Medulla oblongata (tissue), 1 donor: ENCODE measurements at regions not wholly inside any gene's neighbourhood (a gene's known extent, or its start where the extent isn't known, plus 50 kb on each side); places are given as distances from the start of the nearest gene placed in this dataset.
A peak's percentile ranks its signal among the peaks of the same experiment; 100 is the strongest.

Experiments
- DNase-seq: peaks from one replicate; pipeline ENCODE4 v3.0.0-alpha.2; 2015; ENCODE audit errors: extremely low spot score

DNA sequence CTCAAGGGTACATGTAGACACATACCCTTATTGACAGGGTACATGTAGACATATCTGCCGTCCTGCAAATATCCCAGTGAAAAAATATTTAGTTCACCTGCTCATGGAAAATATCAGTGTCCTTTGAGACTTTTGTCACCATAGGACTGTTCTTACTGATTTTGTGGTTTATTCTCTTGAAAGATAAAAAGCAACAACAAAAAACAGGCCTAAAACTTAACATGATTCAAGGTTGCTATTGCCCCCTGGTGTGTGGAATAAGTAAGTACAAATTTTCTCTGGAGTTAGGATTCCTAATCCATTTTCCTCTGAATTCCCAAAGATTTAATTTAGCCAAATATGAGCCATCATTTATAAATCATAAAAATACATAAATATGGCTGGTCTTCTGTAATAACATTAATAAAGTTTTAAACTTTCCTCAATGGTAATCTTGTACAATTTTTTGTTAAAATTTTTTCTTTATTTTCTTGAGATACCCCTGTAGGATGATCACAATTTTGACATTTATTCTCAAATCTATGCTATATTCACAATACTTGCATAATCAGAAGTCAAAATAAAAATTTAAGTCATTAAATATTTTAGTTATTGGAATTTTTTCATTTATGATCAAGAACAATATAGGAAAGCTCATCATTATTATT, 741.4 kb upstream of the POT1 start:
- DNase-seq, result peak; percentile 32

DNA sequence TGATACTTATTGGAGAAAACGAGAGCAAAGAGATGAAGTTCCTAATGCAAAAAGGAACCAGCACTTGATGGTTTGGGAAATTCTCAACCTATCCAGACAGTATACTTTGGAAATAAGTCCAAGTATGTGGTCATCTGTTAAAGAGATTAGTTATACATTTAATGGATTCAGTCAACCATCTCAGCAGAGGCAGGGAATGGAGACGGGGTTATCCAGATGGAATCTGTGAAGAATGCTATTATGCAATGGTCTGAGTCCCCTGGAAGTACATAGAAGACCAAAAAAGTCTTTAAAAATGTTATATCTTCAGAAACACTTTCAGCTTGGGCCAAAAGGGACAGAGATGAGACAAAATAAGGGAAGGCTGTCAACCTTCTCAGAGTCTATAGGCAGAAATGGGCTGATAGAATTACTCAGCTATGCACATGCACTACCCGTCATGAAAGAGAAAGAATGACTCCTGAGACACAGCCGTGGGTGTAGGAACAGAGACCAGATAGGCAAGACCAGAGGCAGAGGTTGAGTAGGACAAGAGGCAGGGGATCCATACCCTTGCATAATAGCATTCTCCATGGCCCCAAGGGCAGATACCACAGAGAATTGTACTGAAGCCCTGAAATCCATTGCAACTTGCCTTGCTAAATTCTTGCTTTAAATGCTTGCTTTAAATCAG, 738.8 kb upstream of the POT1 start:
- no peak for DNase-seq

DNA sequence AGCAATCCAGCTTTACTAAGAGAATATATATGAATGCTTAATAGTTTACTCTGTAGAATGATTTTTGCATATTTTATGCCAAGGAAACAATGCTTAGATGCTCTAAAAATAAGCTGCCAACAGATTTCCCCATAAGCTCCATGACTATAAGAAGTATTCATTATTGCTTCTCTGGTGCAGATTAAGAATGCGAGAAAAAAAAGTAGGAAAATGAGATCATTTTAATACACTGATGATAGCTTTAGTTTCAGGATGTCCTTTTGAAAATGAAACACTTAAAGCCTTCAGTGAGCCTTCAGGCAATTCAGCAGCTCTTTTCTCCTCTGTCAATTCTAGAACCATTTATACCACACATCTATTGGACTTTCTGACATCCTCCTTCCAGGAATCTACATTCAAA, 735.0 kb upstream of the POT1 start:
- no peak for DNase-seq

DNA sequence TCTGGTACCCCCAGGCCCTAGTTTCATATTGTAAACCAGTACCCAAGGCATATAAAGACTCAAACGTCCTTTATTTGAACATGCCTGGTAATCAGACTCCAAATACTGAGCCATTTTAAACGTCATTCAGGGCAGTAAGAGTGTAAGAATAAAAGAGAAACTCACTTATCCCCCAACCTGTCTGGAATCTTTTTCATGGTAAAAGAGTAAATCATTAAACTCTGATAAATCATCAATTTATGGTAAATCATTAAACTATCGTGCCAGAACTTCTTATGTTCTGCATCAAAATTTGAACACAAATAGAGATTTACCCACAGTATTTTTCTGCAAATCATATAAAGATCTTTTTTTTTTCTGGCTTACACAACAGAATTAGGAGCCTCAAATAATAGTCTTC, 734.3 kb upstream of the POT1 start:
- no peak for DNase-seq

DNA sequence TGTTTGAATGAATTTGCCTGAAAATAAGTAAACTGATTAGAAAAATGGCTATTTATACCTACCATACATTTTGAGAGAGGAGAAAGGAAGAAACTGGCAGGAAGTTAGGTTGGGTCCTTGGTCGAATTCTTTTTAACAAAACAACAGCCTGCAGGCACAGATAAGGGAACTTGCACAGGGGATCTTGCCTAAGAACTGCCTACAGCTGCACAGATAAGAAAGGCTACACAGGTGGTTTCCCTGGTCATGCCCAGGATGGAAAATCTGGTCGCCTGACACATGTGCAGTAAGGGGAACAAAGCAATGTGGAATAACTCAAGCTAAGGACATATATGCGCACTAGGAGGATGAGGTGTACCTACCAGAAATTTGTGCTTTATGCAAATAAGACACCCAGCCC, 732.1 kb upstream of the POT1 start:
- no peak for DNase-seq

DNA sequence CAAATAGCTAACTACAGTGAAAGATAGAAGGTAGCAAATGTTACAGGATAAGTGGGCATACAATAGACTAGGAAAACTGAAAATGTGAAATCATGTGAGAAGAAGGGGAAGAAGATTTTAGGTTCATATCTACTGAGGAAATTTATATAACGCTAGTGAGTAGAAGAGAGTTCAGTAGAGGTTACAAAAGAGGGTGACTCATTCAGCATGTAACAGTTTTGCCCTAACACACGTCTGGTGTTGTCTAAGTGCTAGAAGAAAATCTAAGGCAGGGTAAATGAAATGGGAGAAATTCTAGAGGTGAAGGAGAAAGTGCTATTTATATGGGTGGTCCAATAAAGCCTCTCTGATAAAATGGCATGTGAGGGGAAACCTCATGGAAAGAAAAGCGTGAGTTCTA, 731.4 kb upstream of the POT1 start:
- DNase-seq, result no peak

DNA sequence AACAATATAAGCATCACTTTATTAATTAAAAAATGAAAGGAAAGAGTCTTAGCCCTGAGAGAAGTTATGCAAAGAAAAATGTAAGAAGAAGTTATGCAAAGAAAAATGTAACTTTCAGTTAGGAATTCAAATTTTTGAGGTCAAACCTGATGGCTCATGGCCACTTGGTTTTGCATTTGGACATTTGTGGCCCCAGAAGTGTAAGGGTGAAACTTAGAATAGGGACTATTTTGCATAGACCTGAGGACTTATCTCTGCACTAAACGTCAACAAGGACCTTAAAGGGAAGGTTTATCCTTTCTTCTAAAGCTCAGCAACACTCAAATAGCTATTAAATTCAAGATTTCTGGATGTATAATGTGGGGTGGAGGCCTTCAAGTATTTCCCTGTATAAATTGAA, 724.5 kb upstream of the POT1 start:
- no peak for DNase-seq

DNA sequence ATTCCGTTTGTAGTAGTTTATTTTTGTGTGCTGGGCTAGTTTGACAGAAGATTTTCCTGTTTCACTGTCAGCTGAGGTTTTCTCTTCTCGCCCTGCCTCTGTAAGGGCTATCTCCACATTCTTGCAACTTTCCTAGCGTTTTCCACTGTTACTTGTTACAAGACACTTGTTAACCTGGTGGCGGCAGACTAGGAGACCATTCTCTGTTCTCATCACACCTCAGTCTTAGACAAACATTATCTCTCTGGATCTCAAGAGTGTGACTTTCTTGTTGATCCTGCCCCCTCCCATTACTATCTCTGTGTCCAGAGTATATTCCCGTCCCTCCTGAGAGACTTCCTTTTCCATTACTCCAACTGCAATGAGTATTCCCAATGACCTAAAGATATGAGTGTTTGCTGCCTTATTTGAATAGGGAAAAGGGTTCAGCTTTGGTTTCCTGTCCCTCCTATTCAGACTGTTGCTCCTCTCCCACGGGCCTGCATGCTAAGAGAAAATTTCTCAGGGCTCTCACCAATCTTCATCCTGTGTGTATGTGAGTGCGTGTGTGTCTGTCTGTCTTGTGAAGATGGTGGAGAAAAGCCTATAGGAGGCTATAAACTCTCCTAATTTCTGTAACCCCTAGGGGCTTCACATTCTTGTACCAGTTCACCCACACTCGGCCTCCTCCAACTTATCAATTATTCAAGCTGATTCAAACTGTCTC, 722.4 kb upstream of the POT1 start:
- DNase-seq, result no peak

DNA sequence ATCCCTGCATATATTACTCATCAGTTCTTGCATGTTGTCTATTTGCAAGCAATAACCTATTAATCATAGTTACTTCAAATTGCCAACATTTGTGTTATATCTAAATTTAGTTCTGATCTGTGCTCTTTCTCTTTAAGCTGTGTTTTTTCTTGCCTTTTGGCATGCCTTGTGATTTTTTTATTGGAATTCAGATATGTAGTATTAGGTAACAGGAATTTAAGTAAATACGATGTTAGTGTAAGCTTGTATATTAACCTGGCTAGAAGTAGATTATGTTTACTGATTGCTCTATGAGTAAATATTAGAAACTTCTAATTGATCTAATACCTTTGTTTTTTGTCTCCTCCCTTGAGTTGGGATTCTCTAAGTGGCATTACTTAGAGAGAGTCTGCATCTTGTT, 718.9 kb upstream of the POT1 start:
- no peak for DNase-seq

DNA sequence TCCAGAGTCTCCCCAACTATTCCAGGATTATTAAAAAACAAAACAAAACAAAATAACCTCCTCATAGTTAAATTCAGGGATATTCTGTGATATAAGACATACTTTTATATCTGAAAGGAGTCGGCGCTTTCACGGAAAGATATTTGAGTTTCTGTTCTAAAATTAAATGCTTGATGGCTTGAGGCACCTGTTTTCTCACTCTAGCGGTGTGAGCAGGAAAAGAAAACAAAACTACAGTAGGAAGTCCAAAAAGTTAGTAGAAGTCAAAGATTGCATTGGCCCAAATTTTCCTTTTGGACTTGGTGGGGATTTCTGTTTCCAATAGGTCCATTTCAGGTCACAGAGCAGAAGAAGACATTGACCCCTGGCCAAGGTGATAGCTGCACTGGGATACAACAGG, 716.1 kb upstream of the POT1 start:
- DNase-seq, result no peak

DNA sequence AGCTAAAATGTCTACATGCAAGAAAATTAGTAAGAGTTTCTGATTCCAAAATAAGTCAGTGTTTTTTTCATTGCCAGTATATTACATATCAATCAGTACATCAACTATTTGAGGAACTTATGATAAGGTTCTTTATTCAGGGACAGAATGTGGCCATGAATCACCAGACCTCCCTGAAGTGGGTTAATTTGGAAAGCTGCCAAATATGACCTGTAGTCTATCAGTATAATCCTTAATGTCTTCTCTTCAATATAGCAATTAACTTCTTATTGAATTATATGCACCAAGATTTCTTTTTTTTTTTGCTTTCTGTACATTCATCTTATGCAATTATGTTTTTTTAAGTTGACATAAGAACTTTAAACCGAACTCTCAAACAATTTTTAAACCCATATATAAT, 714.5 kb upstream of the POT1 start:
- no peak for DNase-seq

DNA sequence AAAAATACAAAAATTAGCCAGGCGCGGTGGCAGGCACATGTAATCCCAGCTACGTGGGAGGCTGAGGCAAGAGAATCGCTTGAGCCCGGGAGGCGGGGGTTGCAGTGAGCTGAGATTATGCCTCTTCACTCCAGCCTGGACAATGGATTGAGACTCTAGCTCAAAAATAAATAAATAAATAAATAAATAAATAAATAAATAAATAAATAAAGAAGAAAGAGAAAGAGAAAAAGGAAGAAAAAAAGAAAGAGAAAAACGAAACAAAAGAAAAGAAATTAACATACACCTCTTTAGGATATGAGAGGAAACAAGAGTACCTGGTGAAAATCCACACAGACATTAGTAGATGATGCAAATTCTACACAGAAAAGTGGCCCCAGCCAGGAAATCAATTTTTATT, 713.7 kb upstream of the POT1 start:
- DNase-seq, result no peak

DNA sequence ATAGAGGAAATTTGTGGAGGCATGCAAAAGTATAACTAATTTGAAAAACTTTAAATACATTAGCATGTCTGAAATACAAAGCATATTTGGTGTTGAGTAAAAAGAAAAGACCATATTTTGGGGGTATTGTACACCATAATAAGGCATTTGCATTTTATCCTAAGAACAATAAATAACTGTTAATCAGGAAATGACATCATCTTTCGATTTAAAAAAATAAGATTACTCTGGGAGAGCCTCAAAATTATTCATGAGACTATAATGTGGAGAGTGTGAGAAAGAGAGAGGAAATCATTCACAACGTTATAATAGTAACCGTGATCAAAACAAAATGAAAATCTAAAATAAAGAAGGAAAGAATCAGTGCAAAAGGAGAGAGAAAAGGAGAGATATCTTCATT, 712.3 kb upstream of the POT1 start:
- no peak for DNase-seq

DNA sequence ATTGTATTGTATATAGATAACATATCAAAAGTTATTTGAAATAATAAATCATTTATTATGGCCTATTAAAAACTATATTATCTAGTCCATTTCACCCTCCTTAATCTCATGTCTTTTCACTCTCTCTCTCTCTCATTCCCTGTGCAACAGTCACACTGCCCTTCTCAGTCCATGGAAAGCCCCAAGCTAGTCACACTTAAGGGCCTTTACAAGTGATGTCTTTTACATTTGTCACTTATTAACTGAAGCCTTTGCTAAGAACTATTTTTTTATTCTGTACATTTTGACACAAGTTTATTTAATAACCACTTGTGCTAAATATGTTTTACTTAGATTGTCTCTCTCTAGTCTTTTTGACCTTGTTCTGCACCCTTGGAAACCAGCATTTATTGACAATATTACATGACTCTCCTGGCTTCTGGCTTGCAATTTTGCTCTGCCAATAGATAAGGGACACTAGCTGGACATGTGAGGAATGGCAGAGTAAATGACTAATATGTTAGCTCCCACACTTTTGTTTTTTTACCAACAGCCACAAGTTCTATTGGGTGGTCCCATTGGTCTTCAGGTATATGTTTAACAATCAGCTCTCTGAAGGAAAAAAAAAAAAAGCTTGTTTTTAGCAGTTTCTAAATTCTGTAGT, 706.8 kb upstream of the POT1 start:
- no peak for DNase-seq

DNA sequence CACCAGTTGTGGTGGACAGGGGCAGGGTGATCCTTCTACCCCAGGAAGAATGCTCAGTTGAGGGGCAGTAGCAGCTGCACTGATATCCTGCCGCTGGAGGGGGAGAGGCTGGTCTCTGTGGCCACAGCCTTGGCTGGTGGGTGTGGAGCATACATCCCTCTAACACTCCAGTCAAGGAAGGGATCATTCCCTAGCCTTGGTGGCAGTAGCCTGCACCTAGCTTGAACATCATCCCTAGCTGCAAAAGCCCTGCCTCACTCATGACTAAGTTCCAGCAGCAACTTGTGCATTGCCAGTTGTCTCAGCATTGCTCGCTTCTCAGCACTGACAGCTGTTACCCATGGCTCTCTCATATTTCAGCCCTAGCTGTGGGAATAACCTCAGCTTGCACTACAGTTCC, 688.9 kb upstream of the POT1 start:
- no peak for DNase-seq

DNA sequence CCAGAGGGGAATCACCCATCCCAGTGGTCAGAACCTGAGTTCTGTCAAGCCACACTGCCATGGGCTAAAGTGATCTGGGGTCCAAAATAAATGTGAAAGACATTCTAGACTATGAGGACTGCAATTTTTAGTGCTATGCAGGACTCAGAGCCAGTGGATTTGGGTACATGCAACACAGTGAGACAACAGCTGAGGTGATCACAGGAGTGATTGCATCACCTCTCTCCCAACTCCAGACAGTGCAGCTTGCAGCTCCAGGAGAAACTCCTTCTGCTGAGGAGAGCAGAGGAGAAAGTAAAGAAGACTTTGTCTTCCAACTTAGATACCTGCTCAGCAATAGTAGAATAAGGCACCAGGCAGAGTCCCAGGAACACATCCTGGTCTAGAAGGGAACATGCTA, 682.0 kb upstream of the POT1 start:
- DNase-seq, result no peak

DNA sequence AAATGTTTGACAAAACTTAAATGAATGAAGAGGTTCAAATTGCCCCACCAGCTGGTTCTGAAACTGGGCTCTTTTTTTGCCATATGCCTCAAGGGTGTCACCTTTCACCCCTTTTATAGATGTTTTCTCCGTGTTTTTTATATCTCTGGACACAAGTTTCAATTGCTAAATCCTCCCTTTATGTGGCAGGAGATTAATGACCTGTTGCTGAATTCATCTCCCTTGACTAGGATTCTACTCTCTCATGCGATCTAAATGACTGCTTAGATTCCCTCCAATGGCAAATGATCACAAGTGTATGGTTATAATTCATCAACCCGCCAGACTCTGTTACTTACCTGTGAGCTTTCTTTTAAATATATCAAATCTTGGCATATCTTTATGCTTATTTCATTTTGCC, 677.0 kb upstream of the POT1 start:
- DNase-seq, result no peak

DNA sequence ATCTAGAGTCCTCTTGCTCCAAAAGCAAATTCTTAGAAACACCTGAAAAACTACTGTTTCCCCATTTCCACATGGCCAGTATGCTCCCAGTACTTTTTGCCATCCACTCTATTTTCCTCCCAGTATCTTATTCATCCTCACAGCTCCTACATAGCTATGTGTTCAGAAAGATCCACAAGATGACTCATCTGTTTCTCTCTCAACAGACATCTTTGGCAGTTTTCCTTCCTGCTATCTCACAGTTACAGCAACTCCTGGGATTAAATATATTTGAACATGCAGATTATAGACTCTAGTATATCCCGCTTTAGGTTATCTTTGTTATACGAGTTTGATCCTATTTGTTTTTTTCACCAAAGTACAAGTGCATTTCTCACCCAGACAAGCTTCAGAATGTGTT, 675.6 kb upstream of the POT1 start:
- DNase-seq, result no peak

DNA sequence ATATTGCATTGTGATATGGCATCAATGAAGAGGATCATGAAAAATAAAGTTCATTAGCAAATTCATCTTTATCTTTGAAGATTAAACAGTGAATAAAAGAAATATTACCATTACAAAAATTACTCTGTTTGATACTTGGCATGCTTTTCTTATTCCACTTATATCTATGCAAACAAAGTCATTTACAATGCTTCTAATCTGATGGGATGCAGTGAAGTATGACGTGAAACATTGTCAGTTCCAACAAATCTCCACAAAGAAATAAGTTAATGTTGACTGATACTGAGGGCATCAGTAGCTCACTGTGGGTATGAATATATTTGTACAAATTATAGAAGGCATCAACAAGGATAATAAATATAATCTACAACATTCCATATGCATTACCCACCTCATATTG, 672.8 kb upstream of the POT1 start:
- DNase-seq, result no peak

DNA sequence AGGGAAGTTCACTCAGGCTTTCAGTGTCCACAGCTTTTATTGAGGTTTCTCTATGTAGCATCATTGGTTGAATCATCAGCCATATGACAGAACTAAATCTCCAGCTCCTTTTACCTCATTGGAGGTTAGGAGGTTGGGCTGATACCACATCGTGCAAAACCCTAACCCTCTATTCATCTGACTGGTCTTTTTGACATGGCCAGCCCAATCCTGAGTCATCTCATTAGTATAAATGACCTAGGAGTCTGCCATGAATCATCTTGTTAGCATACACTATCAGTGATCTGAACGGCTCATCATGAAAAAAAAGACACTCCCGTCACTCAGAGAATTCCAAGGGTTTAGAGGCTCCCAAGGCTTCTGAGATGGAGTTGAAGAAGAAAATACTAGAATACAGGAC, 669.8 kb upstream of the POT1 start:
- no peak for DNase-seq

DNA sequence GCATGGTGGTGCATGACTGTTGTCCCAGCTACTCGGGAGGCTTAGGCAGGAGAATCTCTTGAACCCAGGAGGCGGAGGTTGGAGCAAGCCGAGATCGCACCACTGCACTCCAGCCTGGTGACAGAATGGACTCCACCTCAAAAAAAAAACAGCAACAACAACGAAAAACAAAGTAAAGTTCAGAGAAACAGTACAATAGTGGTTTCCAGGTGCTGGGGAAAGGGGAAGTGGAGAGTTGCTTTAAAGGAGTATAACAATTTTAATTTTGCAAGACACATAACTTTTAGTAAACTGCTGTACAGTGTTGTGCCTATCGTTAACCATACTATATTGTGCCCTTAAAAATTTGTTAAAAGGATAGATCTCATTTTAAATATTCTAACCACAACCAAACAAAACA, 662.7 kb upstream of the POT1 start:
- no peak for DNase-seq

DNA sequence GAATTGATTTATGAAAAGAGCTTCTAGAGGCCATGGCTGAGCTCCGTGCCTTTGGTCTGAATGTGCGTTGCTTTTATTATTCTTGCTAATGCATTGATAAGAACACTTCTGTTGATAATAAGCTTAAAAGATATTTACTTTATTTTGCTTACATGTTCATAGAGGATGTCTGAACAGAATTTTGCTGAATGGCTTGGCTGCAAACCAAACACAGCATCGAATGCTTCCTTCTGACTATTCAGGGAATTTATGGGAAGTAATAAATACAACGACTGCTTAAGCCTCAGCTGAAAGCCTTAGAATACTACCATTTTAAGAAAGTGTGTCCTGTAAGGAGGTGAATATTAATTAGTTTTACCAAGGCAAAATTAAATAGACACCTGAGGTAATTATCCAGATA, 643.5 kb upstream of the POT1 start:
- no peak for DNase-seq

DNA sequence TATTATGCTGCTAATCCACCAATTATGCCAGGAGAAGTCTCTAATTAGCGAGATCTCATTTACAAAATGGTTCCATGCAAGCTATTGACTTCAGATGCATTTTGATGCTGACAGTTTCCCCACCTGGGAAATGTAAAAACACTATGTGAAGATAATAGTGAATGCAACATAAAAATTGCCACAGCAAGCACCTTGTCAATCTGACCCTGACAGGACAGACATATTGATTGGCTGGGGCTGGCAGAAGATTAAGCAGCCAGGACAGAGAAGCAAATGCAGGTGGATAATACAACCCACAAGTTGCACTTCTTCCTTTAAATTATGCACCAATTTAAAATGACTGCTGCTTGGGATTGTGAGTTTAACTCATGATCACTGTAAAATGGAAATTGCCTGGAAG, 642.8 kb upstream of the POT1 start:
- no peak for DNase-seq
